Stimulated activated CD4-positive, alpha-beta T cell treated with anti-CD3 and anti-CD28 coated beads, Interleukin-15, amount 100 ng/mL, for 24 hours (primary cell): ENCODE measurements at regions not wholly inside any gene's neighbourhood (a gene's known extent, or its start where the extent isn't known, plus 50 kb on each side); places are given as distances from the start of the nearest gene placed in this dataset.
"Not testable (repeated sequence)": the region's sequence is repeated elsewhere in the genome, so short reads cannot be mapped to it uniquely, and the experiment has no call there.

Source experiments
- DNase-seq: peaks from one replicate; pipeline ENCODE4 v3.0.0-alpha.2; 2020

GRCh38 chr6:66328200-66328599 is 621.2 kb upstream of the EYS start:
- no peak for DNase-seq

GRCh38 chr6:66326228-66326627 is 619.2 kb upstream of the EYS start:
- DNase-seq: no peak

- DNase-seq: no peak
Observed at GRCh38 chr6:66321017-66321416, 614.0 kb upstream of the EYS start.

GRCh38 chr6:66307490-66307889 is 600.5 kb upstream of the EYS start:
- no peak for DNase-seq

GRCh38 chr6:66291905-66292304 is 584.9 kb upstream of the EYS start:
- no peak for DNase-seq

GRCh38 chr6:66289889-66290288 is 582.9 kb upstream of the EYS start:
- DNase-seq: no peak

GRCh38 chr6:66278115-66278514 is 571.1 kb upstream of the EYS start:
- DNase-seq: no peak

GRCh38 chr6:66277400-66277799 is 570.4 kb upstream of the EYS start:
- DNase-seq: no peak

GRCh38 chr6:66265737-66266136 is 558.7 kb upstream of the EYS start:
- DNase-seq: no peak

GRCh38 chr6:66264376-66264775 is 557.4 kb upstream of the EYS start:
- DNase-seq: no peak

GRCh38 chr6:66258731-66259487 is 551.9 kb upstream of the EYS start:
- not testable (repeated sequence) for DNase-seq

- no peak for DNase-seq
Observed at GRCh38 chr6:66245231-66245630, 538.2 kb upstream of the EYS start.

GRCh38 chr6:66238851-66239250 is 531.8 kb upstream of the EYS start:
- DNase-seq: no peak

- no peak for DNase-seq
Observed at GRCh38 chr6:66232890-66233289, 525.9 kb upstream of the EYS start.

- no peak for DNase-seq
Observed at GRCh38 chr6:66230591-66230990, 523.6 kb upstream of the EYS start.

- DNase-seq: no peak
Observed at GRCh38 chr6:66226109-66226508, 519.1 kb upstream of the EYS start.

GRCh38 chr6:66210964-66211363 is 503.9 kb upstream of the EYS start:
- no peak for DNase-seq

GRCh38 chr6:66200390-66200789 is 493.4 kb upstream of the EYS start:
- DNase-seq: no peak

GRCh38 chr6:66199171-66199570 is 492.1 kb upstream of the EYS start:
- DNase-seq: no peak

GRCh38 chr6:66198062-66198624 is 491.1 kb upstream of the EYS start:
- no peak for DNase-seq

- no peak for DNase-seq
Observed at GRCh38 chr6:66190858-66191257, 483.8 kb upstream of the EYS start.

GRCh38 chr6:66189915-66190314 is 482.9 kb upstream of the EYS start:
- DNase-seq: no peak

- no peak for DNase-seq
Observed at GRCh38 chr6:66186756-66187155, 479.7 kb upstream of the EYS start.

GRCh38 chr6:66184091-66184490 is 477.1 kb upstream of the EYS start:
- no peak for DNase-seq

- no peak for DNase-seq
Observed at GRCh38 chr6:66179361-66179760, 472.3 kb upstream of the EYS start.
